IMR-90 (cell line): ENCODE measurements at regions not wholly inside any gene's neighbourhood (a gene's known extent, or its start where the extent isn't known, plus 50 kb on each side); places are given as distances from the start of the nearest gene placed in this dataset.

Source experiments
- ATAC-seq: fragments of 200-7000 bp; cut with Tn5 transposase; 2 replicates; pipeline ENCODE4 v1.9.1; 2020; ENCODE audit warnings: low read depth, mild to moderate bottlenecking, moderate library complexity
- BruUV-seq: library from RNA; stranded (reverse); fragments of 400-500 nt; replicated peaks from 2 replicates; lab custom pipeline; 2021; lab: Mats Ljungman, UMichigan
- CTCF ChIA-PET: fragments of 300-600 bp; formaldehyde crosslinking; extraction: SDS; loops from one replicate; lab custom pipeline; 2021; ENCODE audit warnings: antibody characterized with exemption; lab: Yijun Ruan, JAX
- POLR2A ChIA-PET: fragments of 300-600 bp; sonication (Branson Sonifier 250); formaldehyde crosslinking; loops from one replicate; lab custom pipeline; 2022; ENCODE audit warnings: antibody characterized with exemption; ENCODE audit not compliant: unreplicated experiment; lab: Charles Lee
- DNase-seq: peaks from one replicate; pipeline ENCODE4 v3.0.0; 2013
- H2AFZ ChIP-seq: replicated peaks from 2 replicates; pipeline ENCODE3; 2013; ENCODE audit warnings: low read length, mild to moderate bottlenecking; ENCODE audit not compliant: poor library complexity
- H2AK5ac ChIP-seq: 2 replicates; pipeline ENCODE4 v1.6.1; 2013; ENCODE audit warnings: low read depth, low read length, inconsistent platforms
- H2AK9ac ChIP-seq: replicated peaks from 2 replicates; pipeline ENCODE3; 2013; ENCODE audit warnings: mild to moderate bottlenecking, low read depth, low read length, moderate library complexity; ENCODE audit not compliant: poor library complexity
- H2BK120ac ChIP-seq: 2 replicates; pipeline ENCODE4 v1.6.1; 2013; ENCODE audit warnings: low read depth, low read length, inconsistent platforms
- H2BK15ac ChIP-seq: 3 replicates; pipeline ENCODE4 v1.6.1; 2013; ENCODE audit warnings: low read depth, low read length, inconsistent platforms
- H2BK20ac ChIP-seq: 2 replicates; pipeline ENCODE4 v1.6.1; 2013; ENCODE audit warnings: low read depth, mild to moderate bottlenecking, inconsistent platforms, low read length, moderate library complexity
- H2BK5ac ChIP-seq: 2 replicates; pipeline ENCODE4 v1.6.1; 2013; ENCODE audit warnings: mild to moderate bottlenecking, low read depth, low read length, inconsistent platforms; ENCODE audit not compliant: poor library complexity, severe bottlenecking
- H3K14ac ChIP-seq: replicated peaks from 2 replicates; pipeline ENCODE4 v1.6.1; 2013; ENCODE audit warnings: low read depth, low read length, inconsistent platforms
- H3K18ac ChIP-seq: 2 replicates; pipeline ENCODE4 v1.6.1; 2013; ENCODE audit warnings: low read depth, low read length, control low read depth
- H3K23ac ChIP-seq: 2 replicates; pipeline ENCODE4 v1.6.1; 2013; ENCODE audit warnings: low read depth, low read length, inconsistent platforms
- H3K27ac ChIP-seq: 2 replicates; pipeline ENCODE4 v1.5.1; 2013; ENCODE audit warnings: mild to moderate bottlenecking, control low read depth, low read length; ENCODE audit not compliant: insufficient read depth
- H3K27me3 ChIP-seq: 2 replicates; pipeline ENCODE4 v1.6.1; 2013; ENCODE audit warnings: low read length; ENCODE audit not compliant: control insufficient read depth, insufficient read depth
- H3K36me3 ChIP-seq: 2 replicates; pipeline ENCODE4 v1.6.1; 2013; ENCODE audit warnings: low read length, mixed read lengths; ENCODE audit not compliant: control insufficient read depth, insufficient read depth
- H3K4ac ChIP-seq: 2 replicates; pipeline ENCODE4 v1.6.1; 2013; ENCODE audit warnings: low read depth, low read length, inconsistent platforms
- H3K4me1 ChIP-seq: 2 replicates; pipeline ENCODE4 v1.6.1; 2013; ENCODE audit warnings: low read length, mixed read lengths; ENCODE audit not compliant: control insufficient read depth, insufficient read depth
- H3K4me2 ChIP-seq: 2 replicates; pipeline ENCODE4 v1.6.1; 2013; ENCODE audit warnings: low read depth, mild to moderate bottlenecking, control low read depth, low read length, moderate library complexity
- H3K4me3 ChIP-seq: 2 replicates; pipeline ENCODE4 v1.5.1; 2013; ENCODE audit warnings: low read depth, mild to moderate bottlenecking, control low read depth, low read length, moderate library complexity; ENCODE audit not compliant: insufficient read depth
- H3K56ac ChIP-seq: 2 replicates; pipeline ENCODE4 v1.6.1; 2013; ENCODE audit warnings: low read length, inconsistent platforms; ENCODE audit not compliant: insufficient read depth; ENCODE audit errors: extremely low read depth
- H3K79me1 ChIP-seq, 2 experiments: 2 replicates each; pipeline ENCODE4 v1.6.1; 2013; ENCODE audit warnings: low read length in 2 of 2, inconsistent platforms in 1 of 2, low read depth in 1 of 2
- H3K9ac ChIP-seq: 2 replicates; pipeline ENCODE4 v1.6.1; 2013; ENCODE audit warnings: low read depth, low read length, control low read depth
- H3K9me1 ChIP-seq: 2 replicates; pipeline ENCODE4 v1.6.1; 2013; ENCODE audit warnings: low read length, inconsistent platforms; ENCODE audit not compliant: insufficient read depth
- H3K9me3 ChIP-seq: 2 replicates; pipeline ENCODE4 v1.6.1; 2013; ENCODE audit warnings: low read length; ENCODE audit not compliant: control insufficient read depth, insufficient read depth
- H4K20me1 ChIP-seq: 2 replicates; pipeline ENCODE4 v1.6.1; 2013; ENCODE audit warnings: low read length, inconsistent platforms; ENCODE audit not compliant: insufficient read depth
- H4K5ac ChIP-seq: 2 replicates; pipeline ENCODE4 v1.6.1; 2013; ENCODE audit warnings: mild to moderate bottlenecking, low read depth, low read length, control low read depth
- H4K8ac ChIP-seq, 2 experiments: 2 replicates each; pipeline ENCODE4 v1.6.1; 2013; ENCODE audit warnings: low read depth in 2 of 2, low read length in 2 of 2, control low read depth in 1 of 2, inconsistent platforms in 1 of 2
- H4K91ac ChIP-seq: 2 replicates; pipeline ENCODE4 v1.6.1; 2013; ENCODE audit warnings: low read depth, low read length, inconsistent platforms; ENCODE audit not compliant: insufficient read depth
- BHLHE40 ChIP-seq: fragments of 150-350 bp; IDR thresholded peaks from 2 replicates; pipeline ENCODE4 v1.6.1; 2016; ENCODE audit warnings: mild to moderate bottlenecking, low read depth, low read length
- CEBPB ChIP-seq: IDR thresholded peaks from 2 replicates; pipeline ENCODE4 v1.6.1; 2012; ENCODE audit warnings: low read depth, low read length, improper control_type of control experiment
- CHD1 ChIP-seq: IDR thresholded peaks from 2 replicates; pipeline ENCODE4 v1.6.1; 2012; ENCODE audit warnings: low read depth, low read length, improper control_type of control experiment
- FOS ChIP-seq: fragments of 150-350 bp; IDR thresholded peaks from 2 replicates; pipeline ENCODE4 v1.6.1; 2016; ENCODE audit warnings: low read depth, low read length
- MXI1 ChIP-seq: IDR thresholded peaks from 2 replicates; pipeline ENCODE4 v1.6.1; 2012; ENCODE audit warnings: low read depth, mild to moderate bottlenecking, low read length, moderate library complexity, borderline replicate concordance
- NFE2L2 ChIP-seq: fragments of 150-350 bp; IDR thresholded peaks from 2 replicates; pipeline ENCODE4 v1.6.1; 2016; ENCODE audit warnings: low read depth, mild to moderate bottlenecking, low read length
- POLR2A ChIP-seq: IDR thresholded peaks from 2 replicates; pipeline ENCODE4 v1.6.1; 2012; ENCODE audit warnings: mild to moderate bottlenecking, low read depth, low read length
- RAD21 ChIP-seq: IDR thresholded peaks from 2 replicates; pipeline ENCODE4 v1.6.1; 2012; ENCODE audit warnings: low read length, improper control_type of control experiment
- RCOR1 ChIP-seq: IDR thresholded peaks from 2 replicates; pipeline ENCODE4 v1.6.1; 2012; ENCODE audit warnings: mild to moderate bottlenecking, low read length, improper control_type of control experiment; ENCODE audit not compliant: insufficient replicate concordance
- RFX5 ChIP-seq: IDR thresholded peaks from 2 replicates; pipeline ENCODE4 v1.8.0; 2012; ENCODE audit warnings: low read depth, mild to moderate bottlenecking, low read length, moderate library complexity
- USF2 ChIP-seq: fragments of 150-350 bp; IDR thresholded peaks from 2 replicates; pipeline ENCODE4 v1.6.1; 2017; ENCODE audit warnings: mild to moderate bottlenecking, antibody characterized with exemption, low read length, low read depth
- WGBS, 2 experiments: methylation state at CpG; one replicate each; pipeline versions ENCODE4 v1.1.5 to v1.1.7; 2013; ENCODE audit warnings: missing lambda C conversion rate in 2 of 2; ENCODE audit not compliant: insufficient read length in 1 of 2; ENCODE audit errors: extremely low coverage in 2 of 2; 5-methylcytosine and 5-hydroxymethylcytosine counted together
- dilution Hi-C: fragments of 300-500 bp; cut with HindIII; formaldehyde crosslinking; loops from one replicate; pipeline ENCODE4 v1.14.3; 2018; ENCODE audit warnings: low sequenced_read_pairs; ENCODE audit not compliant: unreplicated experiment
- in situ Hi-C: fragments of 300-500 bp; cut with MboI; formaldehyde crosslinking; loops from 3 replicates; pipeline ENCODE4 v1.14.3; 2019; ENCODE audit warnings: low sequenced_read_pairs, inconsistent platforms, mixed read lengths
- intact Hi-C: fragments of 100-400 bp; cut with micrococcal nuclease; formaldehyde crosslinking; loops from 2 replicates; pipeline ENCODE4 v1.10.0; 2022
- TF ChIP-seq, protein P1 (sequence below): fragments of 150-350 bp; IDR thresholded peaks from 2 replicates; pipeline ENCODE4 v1.6.1; 2016; ENCODE audit warnings: low read depth, mild to moderate bottlenecking, low read length, moderate library complexity, borderline replicate concordance

DNA sequence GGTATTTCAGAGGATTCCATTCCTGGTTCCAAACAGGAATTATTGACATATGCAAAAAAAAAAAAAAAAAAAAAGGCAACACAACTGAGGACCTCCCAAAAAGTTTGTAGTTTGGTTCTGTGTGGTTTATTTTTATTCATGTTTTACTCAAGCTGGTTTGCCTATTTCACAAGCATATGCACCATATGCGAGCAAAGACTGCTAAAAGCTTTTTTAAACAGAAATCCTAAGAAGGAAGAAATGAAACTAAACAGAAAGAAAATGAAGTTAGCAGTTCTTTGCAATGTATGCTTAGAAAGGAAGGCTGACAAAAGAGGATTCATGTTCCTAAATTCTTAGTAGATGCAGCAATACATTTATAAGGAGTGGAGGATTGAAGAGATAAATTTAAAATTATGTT, 487.6 kb upstream of the FLRT2 start:
- no peak overlapping the region for H3K14ac ChIP-seq
- H3K4ac ChIP-seq = no peak overlapping the region
- H3K18ac ChIP-seq = no peak overlapping the region
- intact Hi-C loops (no loop called here), dilution Hi-C loops (no loop called here), in situ Hi-C loops (no loop called here)
- no peak overlapping the region for H3K4me2 ChIP-seq
- no peak overlapping the region for H2AK9ac ChIP-seq
- H3K4me1 ChIP-seq = no peaks in the 10 kb centered on the region
- BruUV-seq = no TSS peak
- H3K9me3 ChIP-seq = peaks cover 2% of the 10 kb centered on the region; the same call in 1 of the 2 replicates
- H4K8ac ChIP-seq = no peak overlapping the region
- no peak overlapping the region for H4K5ac ChIP-seq
- H4K20me1 ChIP-seq = no peaks in the 10 kb centered on the region
- TF ChIP-seq CHD1 (no peak), POLR2A (no peak), RCOR1 (no peak), FOS (no peak), MXI1 (no peak), CEBPB (no peak), BHLHE40 (no peak), RAD21 (no peak), RFX5 (no peak), NFE2L2 (no peak), USF2 (no peak)
- TF ChIP-seq, protein P1, sequence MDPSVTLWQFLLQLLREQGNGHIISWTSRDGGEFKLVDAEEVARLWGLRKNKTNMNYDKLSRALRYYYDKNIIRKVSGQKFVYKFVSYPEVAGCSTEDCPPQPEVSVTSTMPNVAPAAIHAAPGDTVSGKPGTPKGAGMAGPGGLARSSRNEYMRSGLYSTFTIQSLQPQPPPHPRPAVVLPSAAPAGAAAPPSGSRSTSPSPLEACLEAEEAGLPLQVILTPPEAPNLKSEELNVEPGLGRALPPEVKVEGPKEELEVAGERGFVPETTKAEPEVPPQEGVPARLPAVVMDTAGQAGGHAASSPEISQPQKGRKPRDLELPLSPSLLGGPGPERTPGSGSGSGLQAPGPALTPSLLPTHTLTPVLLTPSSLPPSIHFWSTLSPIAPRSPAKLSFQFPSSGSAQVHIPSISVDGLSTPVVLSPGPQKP = no peak
- POLR2A ChIA-PET = no interaction called here
- no peak overlapping the region for H2BK5ac ChIP-seq
- H3K36me3 ChIP-seq = no peaks in the 10 kb centered on the region
- H3K4me3 ChIP-seq = no peak overlapping the region
- no peak for ATAC-seq
- H3K9me1 ChIP-seq = no peaks in the 10 kb centered on the region
- DNase-seq = no peak
- no peak overlapping the region for H3K9ac ChIP-seq
- H3K79me1 ChIP-seq = no peaks in the 10 kb centered on the region
- H2BK20ac ChIP-seq = no peak overlapping the region
- H3K23ac ChIP-seq = no peak overlapping the region
- no peak overlapping the region for H3K56ac ChIP-seq
- no peak overlapping the region for H2AK5ac ChIP-seq
- no peaks in the 10 kb centered on the region for H3K27me3 ChIP-seq
- no peak overlapping the region for H2BK120ac ChIP-seq
- H2AFZ ChIP-seq = no peak overlapping the region
- H2BK15ac ChIP-seq = no peak overlapping the region
- no peak overlapping the region for H3K27ac ChIP-seq
- CTCF ChIA-PET = interaction anchor here (0.6 kb wide), 1 partner anchor 17 kb away, joined by 9 read pairs; no protein-coding TSS in a partner anchor
- H4K91ac ChIP-seq = no peak overlapping the region
- WGBS, 2 experiments = no CpG with 5 or more reads among the region's 1 CpG
